Transverse colon (tissue), 4 donors: ENCODE measurements at regions not wholly inside any gene's neighbourhood (a gene's known extent, or its start where the extent isn't known, plus 50 kb on each side); places are given as distances from the start of the nearest gene placed in this dataset.

Experiments used
- DNase-seq: peaks from one replicate; pipeline ENCODE4 v3.0.0-alpha.2; 2019
- H3K27ac ChIP-seq, 4 donors: fragments of 200-600 bp; sonication (generic); 2 replicates each; pipeline ENCODE4 v1.5.1; 2016 to 2018; ENCODE audit warnings: inconsistent platforms in 4 of 4
- H3K27me3 ChIP-seq: fragments of 200-600 bp; sonication (generic); 2 replicates; pipeline ENCODE4 v1.5.1; 2017; ENCODE audit warnings: inconsistent platforms
- H3K36me3 ChIP-seq, 4 donors: fragments of 200-600 bp; sonication (generic); 2 replicates each; pipeline ENCODE4 v1.5.1; 2017 to 2019; ENCODE audit warnings: inconsistent platforms in 4 of 4
- H3K4me1 ChIP-seq, 4 donors: fragments of 200-600 bp; sonication (generic); 2 replicates each; pipeline ENCODE4 v1.5.1; 2017 to 2020; ENCODE audit warnings: inconsistent platforms in 4 of 4
- H3K4me3 ChIP-seq, 4 donors: fragments of 200-600 bp; sonication (generic); 1 replicate in 1 of 4; 2 replicates in 3 of 4; pipeline versions ENCODE4 v1.5.1 to v1.6.1; 2017 to 2019; ENCODE audit warnings: inconsistent platforms in 4 of 4
- H3K9me3 ChIP-seq, 2 donors: fragments of 200-600 bp; sonication (generic); 2 replicates each; pipeline ENCODE4 v1.5.1; 2017 to 2019; ENCODE audit warnings: inconsistent platforms in 2 of 2
- CTCF ChIP-seq, 5 experiments: fragments of 200-600 bp in 3 of 5; fragments of 450-650 bp in 2 of 5; sonication (generic) in 3 of 5; IDR thresholded peaks; 1 replicate in 2 of 5; 2 replicates in 3 of 5; pipeline ENCODE4 v1.5.1; 2016 to 2017; ENCODE audit warnings: antibody characterized with exemption in 5 of 5, inconsistent platforms in 3 of 5, mild to moderate bottlenecking in 2 of 5, moderate library complexity in 1 of 5
- EP300 ChIP-seq: sonication (generic); formaldehyde crosslinking; IDR thresholded peaks from one replicate; pipeline ENCODE4 v1.6.1; 2017; ENCODE audit warnings: antibody characterized with exemption, low read depth
- POLR2A ChIP-seq: fragments of 450-650 bp; IDR thresholded peaks from one replicate; pipeline ENCODE4 v1.6.1; 2016; ENCODE audit warnings: antibody characterized with exemption, mild to moderate bottlenecking, moderate library complexity
- POLR2AphosphoS5 ChIP-seq, 3 donors: sonication (generic); formaldehyde crosslinking; IDR thresholded peaks; one replicate each; pipeline ENCODE4 v1.6.1; 2016; ENCODE audit warnings: antibody characterized with exemption in 3 of 3
- WGBS, 2 donors: methylation state at CpG; one replicate each; pipeline ENCODE4 v1.1.5; 2018; ENCODE audit warnings: low coverage in 1 of 2; 5-methylcytosine and 5-hydroxymethylcytosine counted together
- in situ Hi-C, 4 donors: fragments of 200-750 bp; cut with MboI; loops; one replicate each; pipeline versions ENCODE4 v1.15.0 to v1.15.1; 2017; ENCODE audit warnings: low sequenced_read_pairs in 3 of 4, low pct_ligation_motif_present in 1 of 4, low pct_unique_long_range_greater_than_20kb in 1 of 4
- intact Hi-C: fragments of 100-400 bp; cut with DNase I; formaldehyde crosslinking; loops from one replicate; pipeline ENCODE4 v1.15.1; 2023; ENCODE audit warnings: low total_unique reads

GRCh38 chr1:30600258-30600657 is 123.1 kb downstream of the MATN1 start:
- no peak overlapping the region for H3K27ac ChIP-seq
- in situ Hi-C loops, result no loop called here

GRCh38 chr1:30599721-30600120 is 123.7 kb downstream of the MATN1 start:
- Histone ChIP-seq H3K9me3 (no peaks in the 10 kb centered on the region), H3K27ac (no peak overlapping the region), H3K36me3 (no peaks in the 10 kb centered on the region), H3K27me3 (peaks cover 7% of the 10 kb centered on the region), H3K4me3 (no peak overlapping the region), H3K4me1 (no peaks in the 10 kb centered on the region)
- in situ Hi-C loops, result no loop called here
- no peak for TF ChIP-seq EP300
- no peak for TF ChIP-seq CTCF (IDR thresholded peaks at IDR 0.05)
- DNase-seq, result no peak
- intact Hi-C loops, result no loop called here
- WGBS, 2 donors, result 75% methylated on average over 5 of the region's 5 CpGs; no CpG with 5 or more reads in 1 of the 2 donors

More at GRCh38 chr1:30600258-30600657, 123.1 kb downstream of the MATN1 start:
- intact Hi-C loops, result no loop called here
- Histone ChIP-seq H3K36me3 (no peaks in the 10 kb centered on the region), H3K27me3 (peaks cover 7% of the 10 kb centered on the region), H3K4me3 (no peak overlapping the region), H3K4me1 (no peaks in the 10 kb centered on the region), H3K9me3 (no peaks in the 10 kb centered on the region)
- WGBS, 2 donors, result 67% methylated on average over 9 of the region's 9 CpGs; no CpG with 5 or more reads in 1 of the 2 donors
- no peak for TF ChIP-seq POLR2A
- no peak for TF ChIP-seq EP300
- TF ChIP-seq CTCF (IDR thresholded peaks at IDR 0.05), result no peak
- no peak for TF ChIP-seq POLR2AphosphoS5 (IDR thresholded peaks at IDR 0.05)
- DNase-seq, result no peak

- in situ Hi-C loops (no loop called here), intact Hi-C loops (no loop called here)
- Histone ChIP-seq H3K36me3 (no peaks in the 10 kb centered on the region), H3K27ac (no peak overlapping the region), H3K27me3 (peaks cover 9% of the 10 kb centered on the region), H3K9me3 (no peaks in the 10 kb centered on the region), H3K4me1 (no peaks in the 10 kb centered on the region), H3K4me3 (no peak overlapping the region)
- DNase-seq, result no peak
- TF ChIP-seq POLR2A, result no peak
- no peak for TF ChIP-seq CTCF (IDR thresholded peaks at IDR 0.05)
- no peak for TF ChIP-seq EP300
- TF ChIP-seq POLR2AphosphoS5 (IDR thresholded peaks at IDR 0.05), result no peak
- 81% methylated on average over 4 of the region's 4 CpGs; no CpG with 5 or more reads in 1 of the 2 donors for WGBS, 2 donors
Observed at GRCh38 chr1:30598571-30599114, 124.7 kb downstream of the MATN1 start.

GRCh38 chr1:30597711-30598110 is 125.7 kb downstream of the MATN1 start:
- Histone ChIP-seq H3K4me1 (no peaks in the 10 kb centered on the region), H3K27ac (no peak overlapping the region), H3K9me3 (peaks cover 0 to under 1% of the 10 kb centered on the region in 2 donors), H3K36me3 (no peaks in the 10 kb centered on the region), H3K4me3 (no peak overlapping the region), H3K27me3 (peaks cover 16% of the 10 kb centered on the region)
- TF ChIP-seq POLR2A, result no peak
- no peak for TF ChIP-seq EP300
- no peak for TF ChIP-seq CTCF (IDR thresholded peaks at IDR 0.05)
- no peak for TF ChIP-seq POLR2AphosphoS5 (IDR thresholded peaks at IDR 0.05)
- no peak for DNase-seq
- intact Hi-C loops (no loop called here), in situ Hi-C loops (no loop called here)
- WGBS, 2 donors, result 56% methylated on average over 6 of the region's 6 CpGs; no CpG with 5 or more reads in 1 of the 2 donors
